GM23338 (cell line): ENCODE measurements at regions not wholly inside any gene's neighbourhood (a gene's known extent, or its start where the extent isn't known, plus 50 kb on each side); places are given as distances from the start of the nearest gene placed in this dataset.

Experiments used
- ATAC-seq: fragments of 200-7000 bp; cut with Tn5 transposase; 3 replicates; pipeline ENCODE4 v1.9.1; 2020
- DNase-seq: peaks from one replicate; pipeline ENCODE4 v3.0.0-alpha.2; 2015; ENCODE audit warnings: low spot score
- H2AFZ ChIP-seq: fragments of 200-600 bp; sonication (generic); 2 replicates; pipeline ENCODE4 v1.8.0; 2016; ENCODE audit warnings: antibody characterized with exemption, mild to moderate bottlenecking, moderate library complexity
- H3F3A ChIP-seq: fragments of 200-600 bp; sonication (generic); replicated peaks from 2 replicates; pipeline ENCODE4 v1.8.0; 2017; ENCODE audit warnings: antibody characterized with exemption, mixed run types, low read depth
- H3K27ac ChIP-seq: fragments of 200-600 bp; sonication (generic); 2 replicates; pipeline ENCODE4 v1.6.1; 2016; ENCODE audit warnings: low read depth
- H3K27me3 ChIP-seq: fragments of 200-600 bp; sonication (generic); 2 replicates; pipeline ENCODE4 v1.8.0; 2016; ENCODE audit warnings: mild to moderate bottlenecking, mixed run types, moderate library complexity; ENCODE audit not compliant: insufficient read depth
- H3K36me3 ChIP-seq: fragments of 200-600 bp; sonication (generic); 2 replicates; pipeline ENCODE4 v1.8.0; 2016; ENCODE audit warnings: mild to moderate bottlenecking; ENCODE audit not compliant: insufficient read depth
- H3K4me1 ChIP-seq: fragments of 200-600 bp; sonication (generic); 2 replicates; pipeline ENCODE4 v1.8.0; 2016; ENCODE audit warnings: mild to moderate bottlenecking, moderate library complexity; ENCODE audit not compliant: insufficient read depth
- H3K4me2 ChIP-seq: fragments of 200-600 bp; sonication (generic); 2 replicates; pipeline ENCODE4 v1.7.1; 2017; ENCODE audit warnings: mixed run types
- H3K4me3 ChIP-seq: fragments of 200-600 bp; sonication (generic); 2 replicates; pipeline ENCODE4 v1.6.1; 2016; ENCODE audit warnings: mixed run types
- H3K79me2 ChIP-seq: fragments of 200-600 bp; sonication (generic); replicated peaks from 2 replicates; pipeline ENCODE4 v1.8.0; 2017; ENCODE audit warnings: mild to moderate bottlenecking; ENCODE audit not compliant: insufficient read depth
- H3K9me2 ChIP-seq: fragments of 200-600 bp; sonication (generic); 2 replicates; pipeline ENCODE4 v1.8.0; 2017; ENCODE audit not compliant: insufficient read depth
- H4K20me1 ChIP-seq: fragments of 200-600 bp; sonication (generic); replicated peaks from 2 replicates; pipeline ENCODE4 v1.8.0; 2017; ENCODE audit warnings: mild to moderate bottlenecking; ENCODE audit not compliant: insufficient read depth
- H3K27ac Mint-ChIP-seq: 2 replicates; pipeline ENCODE4 v1.8.0; 2020; ENCODE audit warnings: inconsistent platforms, mild to moderate bottlenecking, moderate library complexity, mixed read lengths
- H3K27me3 Mint-ChIP-seq: 3 replicates; pipeline ENCODE4 v1.8.0; 2022; ENCODE audit warnings: low read depth, mild to moderate bottlenecking, moderate library complexity, mixed read lengths, inconsistent platforms; ENCODE audit not compliant: insufficient read depth, poor library complexity
- H3K36me3 Mint-ChIP-seq: 3 replicates; pipeline ENCODE4 v1.8.0; 2021; ENCODE audit warnings: low read depth, mild to moderate bottlenecking, inconsistent platforms, moderate library complexity, mixed read lengths
- H3K4me1 Mint-ChIP-seq: 3 replicates; pipeline ENCODE4 v1.8.0; 2020; ENCODE audit warnings: mild to moderate bottlenecking, inconsistent platforms, mixed read lengths
- H3K4me3 Mint-ChIP-seq: 3 replicates; pipeline ENCODE4 v1.8.0; 2021; ENCODE audit warnings: moderate library complexity, mild to moderate bottlenecking, inconsistent platforms, mixed read lengths
- H3K9me3 Mint-ChIP-seq: 3 replicates; pipeline ENCODE4 v1.8.0; 2020; ENCODE audit warnings: moderate library complexity, mild to moderate bottlenecking, inconsistent platforms, mixed read lengths
- CREB1 ChIP-seq: fragments of 250-450 bp; sonication (Bioruptor Pico); IDR thresholded peaks from 2 replicates; pipeline ENCODE4 v1.5.0; 2020; ENCODE audit warnings: low read depth, mild to moderate bottlenecking, moderate library complexity
- EZH2 ChIP-seq: fragments of 200-600 bp; sonication (generic); IDR thresholded peaks from one replicate; pipeline ENCODE4 v1.8.0; 2017; ENCODE audit warnings: antibody characterized with exemption, mild to moderate bottlenecking, low read depth; ENCODE audit not compliant: unreplicated experiment
- EZH2phosphoT487 ChIP-seq: fragments of 200-600 bp; sonication (generic); IDR thresholded peaks from one replicate; pipeline ENCODE4 v1.8.1; 2018; ENCODE audit warnings: antibody characterized with exemption; ENCODE audit not compliant: unreplicated experiment
- JUNB ChIP-seq: IDR thresholded peaks from one replicate; pipeline ENCODE4 v1.6.1; 2016; ENCODE audit warnings: antibody characterized with exemption; ENCODE audit not compliant: unreplicated experiment
- STAT1 ChIP-seq: IDR thresholded peaks from one replicate; pipeline ENCODE4 v1.6.1; 2016; ENCODE audit warnings: antibody characterized with exemption; ENCODE audit not compliant: unreplicated experiment
- ZNF114 ChIP-seq: fragments of 250-450 bp; sonication (Bioruptor Pico); IDR thresholded peaks from 2 replicates; pipeline ENCODE4 v1.5.0; 2020; ENCODE audit warnings: mild to moderate bottlenecking, moderate library complexity
- ZNF462 ChIP-seq: fragments of 250-450 bp; sonication (Bioruptor Pico); IDR thresholded peaks from 2 replicates; pipeline ENCODE4 v1.5.0; 2020; ENCODE audit warnings: mild to moderate bottlenecking, moderate library complexity
- TF ChIP-seq, protein P1 (sequence below): IDR thresholded peaks from 2 replicates; pipeline ENCODE4 v1.6.1; 2016; ENCODE audit warnings: antibody characterized with exemption

DNA sequence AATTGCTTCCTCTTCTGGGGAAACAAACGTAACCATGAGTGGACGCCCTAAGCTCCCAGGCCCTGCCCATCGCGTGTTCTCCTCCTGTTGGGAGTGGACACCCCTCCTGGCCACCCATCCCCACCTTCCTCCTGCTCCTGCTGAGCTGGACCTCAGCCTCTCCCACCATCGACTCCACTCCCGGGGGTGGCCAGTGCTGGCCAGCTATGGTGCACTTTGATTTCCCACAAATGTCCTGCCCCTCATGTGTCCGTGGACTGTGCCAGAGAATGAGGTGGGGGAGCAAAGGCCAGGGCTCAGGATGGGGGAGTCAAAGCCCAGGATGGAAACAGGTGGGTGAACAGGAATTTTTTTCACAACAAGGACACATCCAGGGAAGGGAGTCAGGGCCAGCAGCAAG is 62.8 kb downstream of the MED10 start:
- no peaks in the 10 kb centered on the region for H3K4me1 ChIP-seq
- H3K4me2 ChIP-seq: no peak overlapping the region
- Mint-ChIP-seq H3K27ac (no peak overlapping the region), H3K4me1 (no peaks in the 10 kb centered on the region), H3K4me3 (no peak overlapping the region), H3K27me3 (peaks cover 8% of the 10 kb centered on the region), H3K9me3 (no peaks in the 10 kb centered on the region), H3K36me3 (no peaks in the 10 kb centered on the region)
- H3K4me3 ChIP-seq: no peak overlapping the region
- no peak overlapping the region for H3K27ac ChIP-seq
- no peaks in the 10 kb centered on the region for H3F3A ChIP-seq
- H3K36me3 ChIP-seq: no peaks in the 10 kb centered on the region; the same call in 1 of the 2 replicates
- no peaks in the 10 kb centered on the region for H3K27me3 ChIP-seq
- no peaks in the 10 kb centered on the region for H3K79me2 ChIP-seq
- H2AFZ ChIP-seq: no peak overlapping the region
- ATAC-seq (no peak), DNase-seq (no peak)
- H3K9me2 ChIP-seq: no peaks in the 10 kb centered on the region
- no peak for TF ChIP-seq CREB1 (CRISPR knock-in tag)
- TF ChIP-seq JUNB: no peak
- no peak for TF ChIP-seq STAT1
- TF ChIP-seq, protein P1, sequence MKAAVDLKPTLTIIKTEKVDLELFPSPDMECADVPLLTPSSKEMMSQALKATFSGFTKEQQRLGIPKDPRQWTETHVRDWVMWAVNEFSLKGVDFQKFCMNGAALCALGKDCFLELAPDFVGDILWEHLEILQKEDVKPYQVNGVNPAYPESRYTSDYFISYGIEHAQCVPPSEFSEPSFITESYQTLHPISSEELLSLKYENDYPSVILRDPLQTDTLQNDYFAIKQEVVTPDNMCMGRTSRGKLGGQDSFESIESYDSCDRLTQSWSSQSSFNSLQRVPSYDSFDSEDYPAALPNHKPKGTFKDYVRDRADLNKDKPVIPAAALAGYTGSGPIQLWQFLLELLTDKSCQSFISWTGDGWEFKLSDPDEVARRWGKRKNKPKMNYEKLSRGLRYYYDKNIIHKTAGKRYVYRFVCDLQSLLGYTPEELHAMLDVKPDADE: no peak
- TF ChIP-seq EZH2: no peak
- no peak for TF ChIP-seq ZNF114 (CRISPR knock-in tag)
- no peak for TF ChIP-seq ZNF462
- no peak for TF ChIP-seq EZH2phosphoT487
- no peaks in the 10 kb centered on the region for H4K20me1 ChIP-seq
